GM12872 (cell line): ENCODE measurements at regions not wholly inside any gene's neighbourhood (a gene's known extent, or its start where the extent isn't known, plus 50 kb on each side); places are given as distances from the start of the nearest gene placed in this dataset.

Experiments
- CTCF ChIP-seq: IDR thresholded peaks from 3 replicates; pipeline ENCODE4 v1.5.1; 2011; ENCODE audit warnings: low read depth, mild to moderate bottlenecking, low read length, moderate library complexity; ENCODE audit not compliant: insufficient read depth

- TF ChIP-seq CTCF = no peak
These were observed 2036.5 kb upstream of the CELF4 start for GRCh38 chr18:39602131-39602530.

- no peak for TF ChIP-seq CTCF
These were observed 2035.3 kb upstream of the CELF4 start for GRCh38 chr18:39600894-39601293.

- no peak for TF ChIP-seq CTCF
These were observed 2033.7 kb upstream of the CELF4 start for GRCh38 chr18:39599251-39599650.

- TF ChIP-seq CTCF = no peak
These were observed 2031.3 kb upstream of the CELF4 start for GRCh38 chr18:39596891-39597290.

GRCh38 chr18:39596221-39596620 is 2030.6 kb upstream of the CELF4 start:
- TF ChIP-seq CTCF = no peak

- no peak for TF ChIP-seq CTCF
These were observed 2028.6 kb upstream of the CELF4 start for GRCh38 chr18:39594206-39594605.

- TF ChIP-seq CTCF = no peak
These were observed 2026.1 kb upstream of the CELF4 start for GRCh38 chr18:39591649-39592048.

GRCh38 chr18:39589496-39589895 is 2023.9 kb upstream of the CELF4 start:
- no peak for TF ChIP-seq CTCF
